Forelimb muscle (tissue), 1 donor: ENCODE measurements at regions not wholly inside any gene's neighbourhood (a gene's known extent, or its start where the extent isn't known, plus 50 kb on each side); places are given as distances from the start of the nearest gene placed in this dataset.

ENCODE experiments used
- DNase-seq: peaks from one replicate; pipeline ENCODE4 v3.0.0-alpha.2; 2013; ENCODE audit warnings: low read depth

DNA sequence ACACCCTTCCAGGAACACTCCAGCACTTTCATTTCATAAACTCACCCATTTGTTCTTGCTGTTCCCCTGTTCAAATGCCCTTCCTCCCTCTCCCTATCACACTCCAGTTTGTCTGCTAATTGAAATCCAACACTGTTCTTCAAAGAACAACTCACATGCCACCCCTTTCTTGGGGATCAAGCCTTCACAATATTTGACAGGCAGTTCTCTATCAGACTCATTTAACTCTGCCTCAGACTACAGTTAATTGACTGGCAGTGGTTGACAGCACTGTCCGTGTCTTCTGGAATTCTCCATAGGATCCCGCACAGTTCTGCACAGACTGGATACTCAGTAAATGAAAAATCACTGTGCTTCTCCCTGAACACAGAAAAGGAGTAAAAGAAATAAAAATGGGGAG lies 87.8 kb downstream of the PMP22 start:
- DNase-seq = no peak

- no peak for DNase-seq
These were observed 89.8 kb downstream of the PMP22 start for GRCh38 chr17:15175356-15175755.

GRCh38 chr17:15171167-15172047 lies 93.7 kb downstream of the PMP22 start:
- no peak for DNase-seq

DNA sequence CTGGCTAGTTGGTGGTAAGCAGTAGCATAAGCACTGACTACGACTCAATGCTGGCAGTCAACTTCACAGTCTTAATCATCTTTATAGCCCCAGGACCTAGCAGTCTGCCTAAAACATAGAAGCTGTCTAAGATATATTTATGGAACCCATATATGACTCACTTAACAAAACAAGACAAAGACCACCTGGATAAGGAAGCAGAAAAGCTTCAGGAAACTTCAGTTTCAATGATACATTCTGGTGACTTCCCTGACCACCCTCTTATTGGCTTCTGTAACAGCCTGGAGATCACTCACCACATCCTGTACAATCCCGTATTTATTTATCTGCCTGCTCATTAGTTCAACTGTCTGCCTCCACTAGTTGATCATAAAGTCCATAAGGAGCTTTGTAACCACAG lies 95.5 kb downstream of the PMP22 start:
- no peak for DNase-seq

- no peak for DNase-seq
These were observed 96.7 kb downstream of the PMP22 start for GRCh38 chr17:15168379-15168778.

GRCh38 chr17:15161395-15161794 lies 103.7 kb downstream of the PMP22 start:
- no peak for DNase-seq

DNA sequence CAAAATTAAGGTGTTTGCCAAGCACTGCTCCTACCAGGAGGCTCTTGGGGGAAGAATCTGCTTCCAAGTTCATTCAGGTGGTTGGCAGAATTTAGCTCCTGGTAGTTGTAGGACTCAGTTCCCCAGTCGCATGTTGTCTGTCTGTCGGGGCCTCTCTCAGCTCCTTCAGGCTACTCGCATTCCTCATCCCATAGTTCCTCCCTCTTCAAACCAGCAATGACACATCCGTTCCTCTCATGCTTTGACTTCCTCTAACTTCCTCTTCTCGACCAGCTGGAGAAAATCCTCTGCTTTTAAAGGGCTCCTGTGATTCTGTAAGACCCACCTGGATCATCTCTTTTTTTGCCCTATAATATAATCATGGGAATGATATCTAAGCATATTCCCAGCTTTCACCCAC lies 108.1 kb downstream of the PMP22 start:
- DNase-seq = no peak

- no peak for DNase-seq
These were observed 110.5 kb downstream of the PMP22 start for GRCh38 chr17:15154618-15155017.

- DNase-seq = no peak
These were observed 119.5 kb downstream of the PMP22 start for GRCh38 chr17:15145621-15146020.

DNA sequence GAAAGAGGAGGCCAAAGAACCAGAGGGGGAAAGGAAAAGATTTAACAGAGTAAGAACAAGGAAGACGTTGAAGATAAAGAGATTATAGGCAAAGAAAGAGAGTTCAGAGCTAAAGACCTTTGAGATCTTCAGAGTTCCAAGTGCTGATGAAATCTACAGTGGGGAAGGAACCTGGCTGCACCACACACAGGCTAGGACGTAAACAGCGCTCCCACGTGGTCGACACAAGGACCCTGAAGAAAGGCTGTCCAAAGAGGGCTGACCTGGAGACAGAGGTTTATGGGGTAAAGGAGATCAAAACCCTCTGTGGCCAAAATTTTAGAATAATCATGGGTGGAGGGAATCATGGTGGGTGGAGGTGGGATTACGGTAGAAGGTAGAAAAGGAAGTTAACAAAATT lies 121.6 kb downstream of the PMP22 start:
- DNase-seq = no peak

- DNase-seq = no peak
These were observed 130.8 kb downstream of the PMP22 start for GRCh38 chr17:15134363-15134762.

- DNase-seq = no peak
These were observed 131.3 kb downstream of the PMP22 start for GRCh38 chr17:15133826-15134225.

- DNase-seq = no peak
These were observed 132.0 kb downstream of the PMP22 start for GRCh38 chr17:15133143-15133542.

DNA sequence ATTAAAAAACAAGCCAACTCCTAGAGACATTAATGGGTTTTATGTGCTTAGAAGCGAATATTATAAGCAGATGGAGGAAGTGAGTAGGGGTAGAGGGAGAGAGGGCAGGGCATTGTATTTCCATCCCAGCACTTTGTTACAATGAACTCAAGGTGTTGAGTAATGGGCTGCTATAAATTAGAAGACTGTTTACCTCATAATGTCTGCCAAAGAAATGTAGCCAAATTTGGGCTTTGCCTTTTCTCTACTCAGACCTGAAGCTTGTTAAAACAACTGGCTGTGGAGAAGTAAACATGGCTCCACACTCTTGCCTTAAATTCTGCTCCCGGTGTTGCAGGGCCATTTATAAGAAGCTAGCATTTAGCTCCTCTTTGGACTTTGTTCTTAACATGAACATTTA lies 134.7 kb downstream of the PMP22 start:
- DNase-seq = no peak

DNA sequence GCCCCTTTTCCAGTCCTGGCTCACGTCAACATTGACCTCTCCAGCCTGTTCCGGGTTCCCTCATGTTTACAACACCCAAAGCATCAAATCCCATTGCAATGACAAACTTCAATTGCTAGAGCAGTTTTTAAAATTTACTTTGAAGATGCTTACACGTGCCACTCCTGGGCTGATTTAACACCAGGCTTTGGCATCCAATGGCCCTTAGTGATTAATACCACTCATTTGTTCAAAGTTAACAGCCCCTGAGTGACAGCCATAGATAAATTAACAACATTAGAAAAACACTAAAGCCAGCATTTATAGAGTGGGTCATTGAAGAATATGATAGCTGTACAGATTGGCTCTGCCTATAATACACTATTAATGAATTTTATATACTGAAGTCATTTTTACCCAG lies 135.1 kb downstream of the PMP22 start:
- DNase-seq = no peak

DNA sequence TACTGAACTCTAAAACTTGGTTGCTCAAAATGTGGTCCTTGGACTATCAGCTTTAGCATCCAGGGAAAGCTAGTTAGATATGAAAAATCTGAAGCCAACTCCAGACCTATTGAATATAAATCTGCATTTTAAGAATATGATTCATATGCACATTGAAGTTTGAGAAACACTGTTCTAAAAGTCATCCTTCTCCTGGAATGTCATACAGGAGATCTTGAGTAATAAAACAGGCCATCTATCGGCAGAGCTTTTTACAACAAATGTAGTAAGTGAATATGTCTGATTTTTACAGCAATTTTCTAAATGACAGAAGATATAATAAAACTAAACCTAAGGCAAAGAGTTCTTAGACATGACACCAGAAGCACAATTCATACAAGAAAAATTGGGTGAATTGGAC lies 140.4 kb downstream of the PMP22 start:
- no peak for DNase-seq

DNA sequence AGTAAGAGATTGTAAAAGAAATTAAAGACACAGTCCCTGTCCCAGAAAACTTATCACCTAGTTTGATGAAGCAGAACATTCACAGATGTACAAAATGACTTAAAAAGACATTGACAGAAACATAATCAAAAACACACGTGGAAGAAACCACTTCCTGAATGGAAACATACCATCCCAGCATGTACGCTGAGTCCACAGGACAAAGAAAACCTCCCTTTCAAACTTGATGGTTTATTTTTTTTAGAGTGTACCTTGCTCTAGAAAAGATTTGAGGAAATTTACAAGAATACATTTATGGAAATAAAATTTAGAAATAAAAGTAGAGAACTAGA lies 140.9 kb downstream of the PMP22 start:
- DNase-seq = no peak

GRCh38 chr17:15123593-15124263 lies 141.4 kb downstream of the PMP22 start:
- DNase-seq = no peak

GRCh38 chr17:15122857-15123256 lies 142.3 kb downstream of the PMP22 start:
- no peak for DNase-seq

- DNase-seq = no peak
These were observed 143.7 kb downstream of the PMP22 start for GRCh38 chr17:15121426-15121825.

- no peak for DNase-seq
These were observed 145.2 kb downstream of the PMP22 start for GRCh38 chr17:15119968-15120367.

DNA sequence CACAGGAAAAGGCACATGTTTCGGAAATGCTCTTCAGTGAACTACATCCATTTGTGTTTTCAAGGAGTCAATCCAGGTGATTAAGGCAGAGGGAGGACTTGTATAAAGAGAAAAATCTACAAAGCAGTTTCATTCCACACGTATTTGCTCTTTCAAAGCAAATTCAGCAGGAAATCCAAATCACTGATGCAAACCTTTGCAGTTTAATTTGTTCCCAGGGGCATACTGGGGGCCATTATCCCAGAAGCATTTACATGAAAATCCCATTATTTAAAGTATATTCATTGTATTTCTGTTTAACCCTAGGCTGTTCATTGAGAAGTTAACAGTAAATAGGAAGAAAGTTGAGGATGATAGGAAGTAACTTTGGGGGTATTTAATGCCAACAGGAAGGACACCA lies 147.9 kb downstream of the PMP22 start:
- no peak for DNase-seq

- DNase-seq = no peak
These were observed 152.1 kb downstream of the PMP22 start for GRCh38 chr17:15112846-15113617.
